HCT116 (cell line): ENCODE measurements at regions not wholly inside any gene's neighbourhood (a gene's known extent, or its start where the extent isn't known, plus 50 kb on each side); places are given as distances from the start of the nearest gene placed in this dataset.

Source experiments
- CBX3 ChIP-seq: IDR thresholded peaks from 2 replicates; pipeline ENCODE4 v1.6.1; 2012; ENCODE audit warnings: low read depth
- CEBPB ChIP-seq: IDR thresholded peaks from 2 replicates; pipeline ENCODE4 v1.6.1; 2012; ENCODE audit warnings: low read depth
- EZH2 ChIP-seq: fragments of 200-600 bp; sonication (generic); IDR thresholded peaks from 2 replicates; pipeline ENCODE4 v1.6.1; 2017; ENCODE audit warnings: antibody characterized with exemption, mixed run types
- POLR2A ChIP-seq: IDR thresholded peaks from 2 replicates; pipeline ENCODE4 v1.7.0; 2011; ENCODE audit warnings: borderline replicate concordance; ENCODE audit not compliant: insufficient read depth, insufficient read length; ENCODE audit errors: extremely low read depth
- SIN3A ChIP-seq: IDR thresholded peaks from 2 replicates; pipeline ENCODE4 v1.6.1; 2012; ENCODE audit warnings: low read depth
- ZFX ChIP-seq: fragments of 450-650 bp; IDR thresholded peaks from 2 replicates; pipeline ENCODE4 v1.6.1; 2017
- TF ChIP-seq, protein P1 (sequence below), 3 experiments: fragments of 200-600 bp in 1 of 3; sonication (generic) in 1 of 3; IDR thresholded peaks in 2 of 3; conservative IDR thresholded peaks in 1 of 3; 2 replicates each; pipeline ENCODE4 v1.5.1; 2012 to 2017; ENCODE audit warnings: low read depth in 2 of 3, low read length in 2 of 3, antibody characterized with exemption in 1 of 3, borderline replicate concordance in 1 of 3, control low read depth in 1 of 3, mild to moderate bottlenecking in 1 of 3, mixed read lengths in 1 of 3, mixed run types in 1 of 3, moderate library complexity in 1 of 3; ENCODE audit not compliant: insufficient read depth in 1 of 3
- TF ChIP-seq, protein P2 (sequence below): IDR thresholded peaks from 2 replicates; pipeline ENCODE4 v1.6.1; 2012

DNA sequence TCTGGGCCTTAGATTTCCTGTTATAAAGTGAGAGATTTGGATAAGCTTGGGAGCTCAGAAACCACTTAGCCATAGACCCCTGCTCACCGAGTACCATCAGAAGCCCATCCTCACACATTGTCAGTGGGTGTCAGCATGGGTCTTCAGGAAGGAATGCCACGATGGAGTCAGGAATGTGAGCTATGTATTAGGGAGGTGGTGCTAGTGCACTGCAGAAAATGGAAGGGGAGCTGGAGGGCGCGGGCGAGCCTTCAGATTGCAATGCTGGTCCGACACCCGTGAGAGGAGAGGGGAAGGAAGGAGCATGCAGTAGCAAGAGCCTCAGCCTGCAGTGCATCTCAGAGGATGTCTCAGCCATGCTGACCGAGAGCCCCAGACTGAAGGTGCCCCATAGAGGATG lies 294.5 kb downstream of the FOXL1 start:
- TF ChIP-seq, protein P1, sequence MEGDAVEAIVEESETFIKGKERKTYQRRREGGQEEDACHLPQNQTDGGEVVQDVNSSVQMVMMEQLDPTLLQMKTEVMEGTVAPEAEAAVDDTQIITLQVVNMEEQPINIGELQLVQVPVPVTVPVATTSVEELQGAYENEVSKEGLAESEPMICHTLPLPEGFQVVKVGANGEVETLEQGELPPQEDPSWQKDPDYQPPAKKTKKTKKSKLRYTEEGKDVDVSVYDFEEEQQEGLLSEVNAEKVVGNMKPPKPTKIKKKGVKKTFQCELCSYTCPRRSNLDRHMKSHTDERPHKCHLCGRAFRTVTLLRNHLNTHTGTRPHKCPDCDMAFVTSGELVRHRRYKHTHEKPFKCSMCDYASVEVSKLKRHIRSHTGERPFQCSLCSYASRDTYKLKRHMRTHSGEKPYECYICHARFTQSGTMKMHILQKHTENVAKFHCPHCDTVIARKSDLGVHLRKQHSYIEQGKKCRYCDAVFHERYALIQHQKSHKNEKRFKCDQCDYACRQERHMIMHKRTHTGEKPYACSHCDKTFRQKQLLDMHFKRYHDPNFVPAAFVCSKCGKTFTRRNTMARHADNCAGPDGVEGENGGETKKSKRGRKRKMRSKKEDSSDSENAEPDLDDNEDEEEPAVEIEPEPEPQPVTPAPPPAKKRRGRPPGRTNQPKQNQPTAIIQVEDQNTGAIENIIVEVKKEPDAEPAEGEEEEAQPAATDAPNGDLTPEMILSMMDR (IDR thresholded peaks at IDR 0.05 in 2 of 3, conservative IDR thresholded peaks at IDR 0.05 in 1 of 3; ENCODE audit: borderline replicate concordance in 1 of 3, insufficient read depth in 1 of 3, low read depth in 2 of 3, low read length in 2 of 3), result no peak
- TF ChIP-seq POLR2A (no peak), SIN3A (no peak), CBX3 (no peak), ZFX (no peak), CEBPB (no peak), EZH2 (no peak)
- TF ChIP-seq, protein P2, sequence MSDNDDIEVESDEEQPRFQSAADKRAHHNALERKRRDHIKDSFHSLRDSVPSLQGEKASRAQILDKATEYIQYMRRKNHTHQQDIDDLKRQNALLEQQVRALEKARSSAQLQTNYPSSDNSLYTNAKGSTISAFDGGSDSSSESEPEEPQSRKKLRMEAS, result no peak
